AG04450 (cell line): ENCODE measurements at regions not wholly inside any gene's neighbourhood (a gene's known extent, or its start where the extent isn't known, plus 50 kb on each side); places are given as distances from the start of the nearest gene placed in this dataset.
"Not testable (repeated sequence)": the region's sequence is repeated elsewhere in the genome, so short reads cannot be mapped to it uniquely, and the experiment has no call there.

Source experiments
- CTCF ChIA-PET: fragments of 300-600, 350-600 bp; formaldehyde crosslinking; extraction: SDS; loops from one replicate; lab custom pipeline; 2022; ENCODE audit warnings: antibody characterized with exemption, inconsistent platforms; lab: Charles Lee
- POLR2A ChIA-PET: fragments of 350-600 bp; formaldehyde crosslinking; extraction: SDS; loops from one replicate; lab custom pipeline; 2021; ENCODE audit warnings: antibody characterized with exemption, inconsistent platforms; lab: Yijun Ruan, JAX
- DNase-seq: peaks from one replicate; pipeline ENCODE4 v3.0.0-alpha.2; 2011; ENCODE audit warnings: low read depth, low spot score
- H3K27ac ChIP-seq: one replicate; pipeline ENCODE4 v1.5.1; 2012; ENCODE audit warnings: low read depth, low read length, control low read depth
- H3K27me3 ChIP-seq: one replicate; pipeline ENCODE4 v1.6.0; 2012; ENCODE audit warnings: low read length; ENCODE audit not compliant: control insufficient read depth, insufficient read depth
- H3K4me3 ChIP-seq: 2 replicates; pipeline ENCODE4 v1.5.1; 2011; ENCODE audit warnings: mild to moderate bottlenecking, low read depth, low read length, control low read depth
- H3K9me3 ChIP-seq: 2 replicates; pipeline ENCODE4 v1.5.1; 2012; ENCODE audit warnings: low read length; ENCODE audit not compliant: control insufficient read depth, insufficient read depth
- TF ChIP-seq, protein P1 (sequence below): IDR thresholded peaks from 2 replicates; pipeline ENCODE4 v1.5.1; 2011; ENCODE audit warnings: low read depth, low read length, control low read depth, inconsistent platforms

GRCh38 chr16:10296956-10297340, 88.9 kb upstream of the ATF7IP2 start:
- H3K27me3 ChIP-seq: no peaks in the 10 kb centered on the region
- CTCF ChIA-PET: no interaction called here
- TF ChIP-seq, protein P1, sequence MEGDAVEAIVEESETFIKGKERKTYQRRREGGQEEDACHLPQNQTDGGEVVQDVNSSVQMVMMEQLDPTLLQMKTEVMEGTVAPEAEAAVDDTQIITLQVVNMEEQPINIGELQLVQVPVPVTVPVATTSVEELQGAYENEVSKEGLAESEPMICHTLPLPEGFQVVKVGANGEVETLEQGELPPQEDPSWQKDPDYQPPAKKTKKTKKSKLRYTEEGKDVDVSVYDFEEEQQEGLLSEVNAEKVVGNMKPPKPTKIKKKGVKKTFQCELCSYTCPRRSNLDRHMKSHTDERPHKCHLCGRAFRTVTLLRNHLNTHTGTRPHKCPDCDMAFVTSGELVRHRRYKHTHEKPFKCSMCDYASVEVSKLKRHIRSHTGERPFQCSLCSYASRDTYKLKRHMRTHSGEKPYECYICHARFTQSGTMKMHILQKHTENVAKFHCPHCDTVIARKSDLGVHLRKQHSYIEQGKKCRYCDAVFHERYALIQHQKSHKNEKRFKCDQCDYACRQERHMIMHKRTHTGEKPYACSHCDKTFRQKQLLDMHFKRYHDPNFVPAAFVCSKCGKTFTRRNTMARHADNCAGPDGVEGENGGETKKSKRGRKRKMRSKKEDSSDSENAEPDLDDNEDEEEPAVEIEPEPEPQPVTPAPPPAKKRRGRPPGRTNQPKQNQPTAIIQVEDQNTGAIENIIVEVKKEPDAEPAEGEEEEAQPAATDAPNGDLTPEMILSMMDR: no peak
- no peak overlapping the region for H3K27ac ChIP-seq
- no peak for DNase-seq
- POLR2A ChIA-PET: no interaction called here
- H3K4me3 ChIP-seq: no peak overlapping the region
- H3K9me3 ChIP-seq: peaks cover 23% of the 10 kb centered on the region

DNA sequence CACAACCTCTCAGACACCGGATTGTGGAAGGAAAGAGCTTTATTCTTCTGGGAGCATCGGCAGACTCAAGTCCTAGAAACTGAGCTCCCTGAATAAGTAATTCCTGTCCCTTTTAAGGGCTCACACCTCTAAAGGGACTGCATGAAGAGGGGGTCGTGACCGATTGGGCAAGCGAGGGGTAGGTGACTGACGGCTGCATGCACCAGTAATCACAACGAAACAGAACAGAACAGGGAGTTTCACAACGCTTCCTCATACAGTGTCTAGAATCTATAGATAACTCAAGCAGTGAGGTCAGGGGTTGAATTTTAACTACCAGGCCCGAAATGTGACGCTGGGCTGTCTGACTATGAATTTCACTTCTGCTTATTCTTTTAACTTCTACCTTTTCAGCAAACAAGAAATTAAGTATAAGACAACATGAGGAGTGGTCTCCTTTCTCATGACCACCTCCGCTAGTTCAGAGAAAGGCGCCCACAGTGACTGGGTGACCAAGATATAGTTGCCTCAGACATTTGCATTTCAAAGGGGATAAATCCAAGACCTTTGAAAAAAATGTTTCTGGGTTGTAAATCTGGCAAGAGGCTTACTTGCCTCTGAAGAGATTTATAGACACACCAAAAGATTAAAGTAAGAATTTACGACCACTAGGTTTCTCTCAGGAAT, 88.4 kb upstream of the ATF7IP2 start:
- CTCF ChIA-PET: no interaction called here
- Histone ChIP-seq H3K4me3 (no peak overlapping the region), H3K27ac (no peak overlapping the region), H3K9me3 (peaks cover 19% of the 10 kb centered on the region), H3K27me3 (no peaks in the 10 kb centered on the region)
- DNase-seq: no peak
- TF ChIP-seq, protein P1: no peak
- POLR2A ChIA-PET: no interaction called here

DNA sequence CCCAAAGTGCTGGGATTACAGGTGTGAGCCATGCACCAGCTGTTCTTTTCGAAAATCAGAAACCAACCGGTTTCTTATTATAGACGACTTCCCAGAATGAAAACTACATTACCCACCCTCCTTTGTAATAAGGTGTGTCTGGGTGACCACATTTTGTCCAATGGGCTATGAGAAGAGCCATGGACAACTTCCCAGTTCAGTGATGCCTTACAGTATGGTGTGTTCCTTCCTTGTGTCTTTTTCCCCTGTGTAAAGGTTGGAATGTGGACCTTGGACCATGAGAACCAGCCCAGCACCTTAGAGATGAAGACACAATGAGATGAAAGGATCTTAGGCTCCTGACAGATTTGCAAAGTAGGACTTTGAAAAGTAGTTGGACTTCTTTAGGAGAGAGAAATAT, 85.0 kb upstream of the ATF7IP2 start:
- Histone ChIP-seq H3K9me3 (peaks cover 19% of the 10 kb centered on the region), H3K27ac (no peak overlapping the region), H3K27me3 (no peaks in the 10 kb centered on the region), H3K4me3 (no peak overlapping the region)
- POLR2A ChIA-PET: no interaction called here
- CTCF ChIA-PET: interaction anchor here (0.7 kb wide), 1 partner anchor 127 kb away, joined by 5 read pairs; no protein-coding TSS in a partner anchor
- TF ChIP-seq, protein P1: no peak
- DNase-seq: no peak

- DNase-seq, H3K4me3 ChIP-seq, H3K27ac ChIP-seq, POLR2A ChIA-PET, H3K27me3 ChIP-seq: not testable (repeated sequence)
- CTCF ChIA-PET: interaction anchor here (0.6 to 0.7 kb wide), 3 partner anchors 126 to 1293 kb away, joined by 4 to 5 read pairs (median 4); no protein-coding TSS in a partner anchor
- H3K9me3 ChIP-seq: peaks cover 22% of the 10 kb centered on the region
These were observed 84.3 kb upstream of the ATF7IP2 start for GRCh38 chr16:10301547-10301946.

DNA sequence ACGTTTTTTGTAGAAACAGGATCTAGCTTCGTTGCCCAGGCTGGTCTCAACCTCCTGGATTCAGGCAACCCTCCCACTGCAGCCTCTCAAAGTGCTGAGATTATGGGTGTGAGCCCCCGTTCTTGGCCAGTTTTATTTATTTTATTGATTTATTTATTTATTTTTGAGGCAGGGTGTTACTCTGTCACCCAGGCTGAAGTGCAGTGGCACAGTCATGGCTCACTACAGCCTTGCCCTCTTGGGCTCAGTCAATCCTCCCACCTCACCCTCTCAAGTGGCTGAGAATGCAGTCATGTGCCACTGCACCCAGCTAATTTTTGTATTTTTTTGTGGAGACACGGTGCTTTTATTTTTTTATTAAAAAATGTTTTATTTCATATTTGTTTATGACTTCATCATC, 79.9 kb upstream of the ATF7IP2 start:
- Histone ChIP-seq H3K27me3 (no peaks in the 10 kb centered on the region), H3K4me3 (no peak overlapping the region), H3K9me3 (peaks cover 34% of the 10 kb centered on the region), H3K27ac (no peak overlapping the region)
- TF ChIP-seq, protein P1: no peak
- ChIA-PET POLR2A (no interaction called here), CTCF (no interaction called here)
- DNase-seq: no peak
